Hematopoietic multipotent progenitor cell treated with erythropoietin and hydrocortisone succinate and interleukin-3 and kit ligand, for 4 days (in vitro differentiated cells): ENCODE measurements at regions not wholly inside any gene's neighbourhood (a gene's known extent, or its start where the extent isn't known, plus 50 kb on each side); places are given as distances from the start of the nearest gene placed in this dataset.

Experiments
- DNase-seq: peaks from one replicate; pipeline ENCODE4 v3.0.0-alpha.2; 2015

GRCh38 chr2:71860381-71860926 is 287.2 kb downstream of the CYP26B1 start:
- DNase-seq: no peak

- no peak for DNase-seq
Observed at GRCh38 chr2:71859211-71859847, 288.3 kb downstream of the CYP26B1 start.

- DNase-seq: no peak
Observed at GRCh38 chr2:71858071-71858470, 289.6 kb downstream of the CYP26B1 start.

- no peak for DNase-seq
Observed at GRCh38 chr2:71857636-71858035, 290.0 kb downstream of the CYP26B1 start.

- DNase-seq: peak; percentile 49
Observed at GRCh38 chr2:71856773-71857525, 290.7 kb downstream of the CYP26B1 start.

- no peak for DNase-seq
Observed at GRCh38 chr2:71853858-71854257, 293.8 kb downstream of the CYP26B1 start.

- no peak for DNase-seq
Observed at GRCh38 chr2:71852141-71852711, 295.4 kb downstream of the CYP26B1 start.

- no peak for DNase-seq
Observed at GRCh38 chr2:71851094-71851750, 296.4 kb downstream of the CYP26B1 start.

GRCh38 chr2:71850306-71850801 is 297.3 kb downstream of the CYP26B1 start:
- no peak for DNase-seq

GRCh38 chr2:71849607-71850305 is 297.9 kb downstream of the CYP26B1 start:
- no peak for DNase-seq

- no peak for DNase-seq
Observed at GRCh38 chr2:71849111-71849510, 298.6 kb downstream of the CYP26B1 start.

- DNase-seq: no peak
Observed at GRCh38 chr2:71846669-71847291, 300.9 kb downstream of the CYP26B1 start.

GRCh38 chr2:71846072-71846471 is 301.6 kb downstream of the CYP26B1 start:
- DNase-seq: no peak

- no peak for DNase-seq
Observed at GRCh38 chr2:71844967-71845366, 302.7 kb downstream of the CYP26B1 start.

GRCh38 chr2:71843391-71843850 is 304.2 kb downstream of the CYP26B1 start:
- no peak for DNase-seq

GRCh38 chr2:71842744-71843143 is 304.9 kb downstream of the CYP26B1 start:
- DNase-seq: no peak

- no peak for DNase-seq
Observed at GRCh38 chr2:71839826-71840225, 307.8 kb downstream of the CYP26B1 start.

GRCh38 chr2:71834796-71835195 is 312.9 kb downstream of the CYP26B1 start:
- DNase-seq: no peak

- DNase-seq: no peak
Observed at GRCh38 chr2:71833855-71834560, 313.7 kb downstream of the CYP26B1 start.

GRCh38 chr2:71833272-71833671 is 314.4 kb downstream of the CYP26B1 start:
- no peak for DNase-seq

GRCh38 chr2:71832844-71833243 is 314.8 kb downstream of the CYP26B1 start:
- no peak for DNase-seq
